HG03457 (cell line): ENCODE measurements at regions not wholly inside any gene's neighbourhood (a gene's known extent, or its start where the extent isn't known, plus 50 kb on each side); places are given as distances from the start of the nearest gene placed in this dataset.
"Not testable (repeated sequence)": the region's sequence is repeated elsewhere in the genome, so short reads cannot be mapped to it uniquely, and the experiment has no call there.

Experiments used
- ATAC-seq: cut with Tn5 transposase; IDR thresholded peaks from one replicate; pipeline ENCODE4 v1.9.1; 2021; ENCODE audit warnings: moderate number of reproducible peaks; ENCODE audit not compliant: unreplicated experiment

DNA sequence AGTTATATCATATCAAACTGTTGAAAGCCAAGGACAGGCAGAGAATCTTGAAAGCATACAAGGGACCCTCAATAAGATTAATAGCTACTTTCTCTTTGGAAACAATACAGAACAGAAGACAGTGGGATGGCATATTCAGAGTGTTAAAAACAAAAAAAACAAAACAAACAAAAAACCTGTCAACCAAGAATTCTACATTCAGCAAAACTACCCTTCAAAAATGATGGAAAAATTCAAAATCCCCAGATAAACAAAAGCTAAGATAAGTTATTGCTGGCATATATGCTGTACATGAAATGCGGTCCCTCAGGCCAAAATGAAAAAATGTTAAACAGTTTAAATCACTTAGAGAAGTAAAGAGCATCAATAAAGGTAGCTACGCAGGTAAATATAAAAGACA, 425.1 kb downstream of the ACTL7B start:
- no peak for ATAC-seq

DNA sequence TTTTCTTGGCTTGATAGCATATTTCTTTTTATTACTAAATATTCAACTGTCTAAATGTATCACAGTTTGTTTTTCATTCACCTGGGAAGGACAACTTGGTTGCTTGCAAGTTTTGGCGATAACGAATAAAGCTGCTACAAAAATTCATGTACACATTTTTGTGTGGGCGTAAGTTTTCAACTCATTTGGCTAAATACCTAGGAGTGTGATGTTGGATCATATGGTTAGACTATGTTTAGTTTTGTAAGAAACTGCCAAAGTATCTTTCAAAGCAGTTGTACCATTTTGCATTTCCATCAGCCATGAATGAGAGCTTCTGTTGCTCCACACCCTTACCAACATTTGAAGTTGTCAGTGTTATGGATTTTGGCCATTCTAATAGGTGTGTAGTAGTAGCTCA, 428.0 kb downstream of the ACTL7B start:
- no peak for ATAC-seq

DNA sequence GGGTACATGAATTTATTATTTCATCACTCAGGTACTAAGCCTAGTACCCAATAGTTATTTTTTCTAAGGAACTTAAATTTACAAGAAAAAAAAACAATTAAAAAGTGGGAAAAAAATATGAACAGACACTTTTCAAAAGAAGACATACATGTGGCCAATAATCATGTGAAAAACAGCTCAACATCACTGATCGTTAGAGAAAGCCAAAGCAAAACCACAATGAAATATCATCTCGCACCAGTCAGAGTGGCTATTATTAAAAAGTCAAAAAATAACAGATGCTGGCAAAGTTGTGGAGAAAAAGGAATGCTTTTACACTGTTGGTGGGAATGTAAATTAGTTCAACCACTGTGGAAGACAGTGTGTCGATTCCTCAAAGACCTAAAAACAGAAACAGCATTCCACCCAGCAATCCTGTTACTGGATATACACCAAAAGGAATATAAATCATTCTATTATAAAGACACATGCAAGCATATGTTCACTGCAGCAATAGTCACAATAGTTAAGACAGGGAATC, 429.3 kb downstream of the ACTL7B start:
- not testable (repeated sequence) for ATAC-seq

DNA sequence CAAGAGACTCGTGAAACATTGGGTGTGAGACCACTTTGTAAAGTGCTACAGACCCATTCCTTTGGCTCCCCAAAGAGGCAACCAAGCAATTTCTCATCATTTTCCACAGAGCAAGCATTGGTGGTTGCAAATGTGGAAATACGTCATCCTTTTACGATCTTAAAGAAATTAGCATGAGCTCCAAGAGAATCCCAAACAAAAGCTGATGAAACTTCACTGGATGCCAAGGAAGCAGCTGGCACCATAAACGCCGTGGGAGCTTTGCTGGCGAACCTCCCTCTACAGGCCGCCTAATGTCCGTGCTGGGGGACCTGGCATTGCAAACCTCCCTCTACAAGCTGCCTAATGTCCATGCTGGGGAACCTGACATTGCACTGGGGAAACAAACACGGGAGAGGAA, 432.4 kb downstream of the ACTL7B start:
- ATAC-seq = no peak

DNA sequence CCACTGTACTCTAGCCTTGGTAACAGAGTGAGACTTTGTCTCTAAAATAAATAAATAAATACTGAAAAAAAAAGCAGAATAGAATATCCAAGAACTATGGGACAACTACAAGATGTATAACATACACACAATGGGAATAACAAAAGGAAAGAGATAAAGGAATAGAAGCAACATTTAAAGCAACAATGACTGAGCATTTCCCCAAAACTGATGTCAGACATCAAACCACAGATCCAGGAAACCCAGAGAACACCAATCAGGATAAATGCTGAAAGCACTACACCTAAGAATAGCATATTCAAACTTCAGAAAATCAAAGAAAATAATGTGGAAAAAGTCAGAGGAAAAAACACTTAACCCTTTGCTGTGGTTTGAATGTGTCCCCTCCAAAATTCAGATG, 436.4 kb downstream of the ACTL7B start:
- ATAC-seq = no peak

DNA sequence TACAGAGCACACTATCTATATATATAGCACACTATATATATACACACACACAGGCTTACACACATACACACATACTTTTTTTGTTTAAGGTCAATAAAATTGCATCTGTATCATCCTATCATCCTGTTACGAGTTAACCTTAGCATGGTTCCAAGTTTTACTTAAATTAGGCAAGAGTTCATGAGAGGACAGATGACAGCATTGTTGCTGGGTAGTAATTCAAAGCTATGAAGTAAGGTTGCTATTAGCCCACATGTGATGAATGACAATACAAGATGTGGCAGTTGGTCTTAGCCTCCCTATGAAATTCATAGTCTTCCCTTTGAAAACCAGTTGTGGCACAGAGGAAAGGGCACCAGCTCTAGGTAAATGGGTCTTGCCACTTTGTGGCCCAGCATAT, 438.1 kb downstream of the ACTL7B start:
- no peak for ATAC-seq

DNA sequence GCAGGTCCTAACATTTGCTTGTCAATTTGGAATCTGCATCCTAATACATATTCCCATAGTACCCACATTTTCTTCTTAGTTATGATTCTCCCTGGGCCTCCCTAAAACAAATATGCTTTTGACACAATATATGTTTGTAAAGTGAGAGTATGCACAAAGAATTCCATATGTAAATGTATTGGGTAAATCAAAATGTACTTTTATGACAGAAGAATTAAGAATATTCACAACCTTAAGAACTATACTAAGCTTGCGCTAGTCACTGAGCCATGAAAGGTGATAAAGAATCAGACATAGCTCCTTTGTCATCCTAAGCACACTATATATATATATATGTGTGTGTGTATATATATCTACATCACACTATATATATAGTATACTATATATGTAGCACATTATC, 438.5 kb downstream of the ACTL7B start:
- ATAC-seq = no peak

DNA sequence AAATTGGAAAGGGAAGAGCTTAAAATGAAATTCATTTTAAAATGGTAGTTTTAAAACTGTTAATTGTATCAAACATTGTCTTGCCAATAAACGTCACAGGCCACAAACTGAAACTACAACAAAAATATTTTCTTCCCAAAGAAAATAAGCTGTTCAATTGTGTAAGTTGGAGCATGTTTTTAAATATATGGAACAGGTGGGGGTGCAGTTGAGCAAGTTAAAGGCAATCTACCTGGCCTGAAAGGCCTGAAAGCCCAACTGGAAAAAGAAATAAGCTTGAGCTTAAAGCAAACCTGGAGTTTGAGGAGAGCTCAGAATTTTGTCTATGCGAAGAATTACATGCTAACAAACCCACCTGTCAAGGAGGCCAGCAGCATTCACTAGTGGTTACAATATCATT, 439.5 kb downstream of the ACTL7B start:
- ATAC-seq = no peak

DNA sequence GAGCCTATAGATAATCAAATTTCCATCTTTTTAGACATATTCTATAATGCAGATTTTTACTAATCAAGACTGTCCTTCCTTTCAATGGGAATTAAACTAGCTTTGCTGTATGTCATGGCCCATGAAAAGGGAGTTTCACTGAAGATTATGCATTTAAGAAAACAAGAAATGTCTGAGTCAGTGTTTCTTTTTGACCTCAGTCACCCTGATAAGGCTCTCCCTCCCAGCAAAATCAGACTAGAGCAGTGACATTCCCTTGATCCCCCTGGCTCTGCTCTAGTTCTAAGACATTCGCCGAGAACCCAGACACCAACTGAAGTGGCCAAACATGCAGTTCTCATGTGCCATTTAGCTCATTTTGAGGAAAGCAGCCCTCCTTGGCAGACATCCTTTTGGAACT, 442.0 kb downstream of the ACTL7B start:
- ATAC-seq = no peak

DNA sequence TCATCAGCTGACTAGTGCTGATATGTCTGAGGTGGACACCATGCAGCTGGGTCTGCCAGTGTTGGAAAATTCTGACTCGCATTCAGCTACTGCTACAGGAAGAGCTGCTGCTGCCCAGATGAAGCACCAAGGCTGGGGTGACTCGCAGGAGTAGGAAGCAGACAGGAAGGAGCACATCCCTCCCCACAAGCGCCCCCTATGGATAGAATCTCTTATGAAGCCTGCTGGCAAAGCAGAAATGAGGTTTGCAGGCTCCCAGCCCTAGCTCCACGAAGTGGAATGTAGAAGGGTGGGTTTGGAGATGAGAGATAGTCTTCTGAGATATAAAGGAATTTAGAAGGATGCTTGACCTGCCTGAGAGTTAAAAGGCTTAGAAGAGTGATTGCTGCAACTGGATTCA, 443.0 kb downstream of the ACTL7B start:
- ATAC-seq = no peak

DNA sequence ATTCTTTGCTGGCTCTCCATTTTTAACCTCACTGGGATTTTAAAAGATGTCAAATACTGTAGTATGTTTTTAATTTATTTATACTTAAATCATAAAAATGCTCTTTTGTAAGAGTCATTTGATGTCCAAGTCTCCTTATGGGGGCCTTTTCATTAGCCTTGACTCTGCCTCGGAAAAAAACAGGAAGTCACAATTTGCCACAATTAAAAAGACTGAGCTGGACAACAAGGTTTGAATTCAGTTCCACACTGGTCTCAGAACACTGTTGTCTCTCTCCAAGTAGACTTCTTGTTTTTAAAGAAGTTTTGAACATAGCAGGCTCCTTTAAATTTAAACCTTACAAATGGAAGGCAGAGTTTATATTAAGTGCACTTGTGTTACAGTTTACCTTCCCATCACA, 444.2 kb downstream of the ACTL7B start:
- ATAC-seq = no peak

DNA sequence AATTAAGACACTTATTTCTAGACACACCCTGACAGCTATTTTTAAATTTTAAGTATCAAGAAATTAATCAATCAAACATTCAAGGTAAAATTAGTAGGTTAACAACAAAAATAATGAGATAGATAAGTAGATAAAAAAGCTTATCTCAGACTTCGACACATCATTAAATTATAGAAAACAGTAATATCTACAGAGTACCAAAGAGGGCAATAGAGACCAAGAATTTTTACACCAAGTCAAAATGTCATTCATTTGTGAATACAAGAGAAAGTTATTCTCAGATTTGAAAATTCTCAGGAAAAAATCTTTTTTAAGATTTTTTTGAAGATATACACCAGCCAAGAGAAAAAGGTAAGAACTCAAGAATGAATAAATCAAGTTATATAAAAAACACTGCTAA, 445.6 kb downstream of the ACTL7B start:
- ATAC-seq = no peak

DNA sequence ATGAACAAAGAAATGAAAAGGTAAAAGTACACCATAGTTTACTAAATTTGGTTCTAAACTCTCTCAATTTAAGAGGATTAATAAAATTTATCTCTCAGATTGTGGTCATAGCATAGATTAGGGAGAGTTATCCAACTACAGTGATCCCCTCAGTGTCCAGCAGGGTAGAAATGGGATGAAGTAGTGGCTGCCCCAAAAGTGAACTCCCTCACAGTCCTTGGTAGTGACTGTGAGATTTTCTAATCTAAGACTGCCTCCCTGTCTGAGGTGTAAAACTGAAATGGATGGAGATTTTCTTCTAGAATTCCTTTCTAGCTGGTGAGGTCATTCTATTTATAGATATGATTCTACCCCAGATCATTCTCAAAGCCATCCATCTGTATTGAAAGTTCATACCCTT, 455.5 kb downstream of the ACTL7B start:
- ATAC-seq = no peak

DNA sequence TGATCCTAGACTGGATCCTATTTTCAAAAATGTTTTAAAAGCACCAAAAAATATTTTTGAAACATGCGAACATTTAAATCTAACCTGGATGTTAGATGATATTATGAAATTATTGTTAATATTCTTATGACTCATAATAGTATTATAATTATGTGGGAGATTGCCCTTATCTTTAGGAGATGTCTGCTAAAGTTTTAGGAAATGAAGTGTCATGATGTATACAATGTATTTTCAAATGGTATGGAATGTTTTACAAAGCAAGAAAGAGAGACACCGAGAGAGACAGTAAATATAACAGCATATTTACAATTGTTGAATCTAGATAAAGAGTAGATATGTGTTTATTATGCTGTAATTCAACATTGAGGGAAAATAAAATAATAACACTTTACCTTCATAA, 455.9 kb downstream of the ACTL7B start:
- no peak for ATAC-seq

DNA sequence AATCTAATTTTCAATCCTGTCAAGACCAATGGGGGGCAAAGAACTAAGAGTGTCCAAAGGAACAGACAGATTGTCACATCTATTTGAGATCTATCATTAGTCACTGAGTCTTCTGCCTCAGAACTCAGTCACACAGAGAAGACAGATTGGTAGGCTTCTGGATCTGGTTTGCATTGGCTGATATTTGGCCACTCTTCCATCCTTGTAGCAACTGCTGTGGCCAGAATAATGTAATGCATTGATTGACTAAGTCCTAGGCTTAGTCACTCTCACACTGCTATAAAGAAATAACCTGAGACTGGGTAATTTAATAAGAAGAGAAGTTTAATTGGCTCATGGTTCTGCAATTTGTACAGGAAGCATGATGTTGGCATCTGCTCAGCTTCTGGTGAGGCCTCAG, 458.5 kb downstream of the ACTL7B start:
- no peak for ATAC-seq

DNA sequence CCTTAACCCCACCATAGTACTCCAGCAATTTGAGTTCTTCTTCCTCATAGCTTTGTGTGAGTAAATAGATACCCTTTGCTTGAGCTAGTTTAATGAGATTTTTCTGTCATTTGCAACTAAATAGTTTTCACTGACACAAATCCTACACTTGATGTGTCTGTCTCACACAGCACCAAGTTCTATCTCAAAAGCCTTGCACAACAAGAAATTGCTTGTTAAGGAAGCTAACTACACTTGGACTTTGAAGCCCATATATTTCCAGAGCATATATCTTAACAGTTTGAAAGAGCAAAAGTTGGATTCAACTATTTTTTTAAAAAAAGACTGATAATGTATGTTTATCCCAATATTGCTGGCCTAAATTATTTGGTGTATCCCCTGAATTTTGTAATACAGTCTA, 459.2 kb downstream of the ACTL7B start:
- no peak for ATAC-seq

DNA sequence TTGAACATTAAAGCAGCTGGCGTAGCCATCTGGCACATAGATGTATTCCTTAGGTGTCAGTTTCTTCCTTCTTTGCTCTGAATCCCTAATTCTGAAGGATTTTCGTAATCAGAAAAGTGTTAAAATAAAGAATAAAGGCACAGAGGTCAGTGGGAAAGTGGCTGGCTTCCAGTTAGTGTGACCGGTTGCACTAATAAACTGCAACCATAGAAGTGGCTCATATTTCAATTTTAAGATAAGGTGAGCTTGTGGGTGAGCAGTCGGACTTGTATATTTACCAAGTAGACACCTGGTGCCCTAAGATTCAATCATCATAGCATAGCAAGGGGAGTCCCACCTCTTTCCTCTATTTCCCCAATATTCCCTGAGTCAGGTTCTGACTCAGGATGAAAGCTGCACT, 459.6 kb downstream of the ACTL7B start:
- no peak for ATAC-seq

DNA sequence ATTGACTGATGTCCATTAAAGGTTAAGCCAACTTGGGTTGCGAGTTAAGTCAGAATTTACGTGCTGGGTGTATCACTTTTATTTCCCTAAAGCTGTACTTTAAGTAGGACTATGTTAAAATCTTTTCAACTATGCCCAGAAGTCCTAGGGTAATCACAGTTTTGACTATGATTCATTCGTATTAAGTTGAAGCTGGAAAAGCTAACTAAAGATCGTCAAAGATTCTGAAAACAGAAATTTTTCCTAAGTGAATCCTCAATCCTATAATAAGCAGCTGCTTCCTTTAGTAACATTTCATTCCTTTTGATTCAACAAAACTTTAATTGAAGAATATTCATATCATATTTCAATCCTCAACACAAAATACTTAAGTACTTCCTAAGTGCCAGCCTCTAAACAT, 460.4 kb downstream of the ACTL7B start:
- no peak for ATAC-seq

DNA sequence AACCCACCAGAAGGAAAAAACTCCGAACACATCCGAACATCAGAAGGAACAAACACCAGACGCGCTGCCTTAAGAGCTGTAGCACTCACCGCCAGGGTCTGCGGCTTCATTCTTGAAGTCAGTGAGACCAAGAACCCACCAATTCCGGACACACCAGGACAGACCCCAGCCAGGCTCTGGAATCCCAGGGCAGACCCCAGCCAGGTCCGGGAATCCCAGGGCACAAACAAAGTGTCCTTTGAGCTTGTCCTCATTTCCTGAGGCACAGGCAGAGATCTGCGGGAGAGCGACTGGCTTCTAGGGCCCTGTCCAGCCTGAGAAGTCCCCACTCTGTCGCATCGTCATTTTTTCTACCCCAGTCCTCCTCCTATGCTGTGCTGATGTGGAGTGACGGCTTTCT, 461.1 kb downstream of the ACTL7B start:
- no peak for ATAC-seq

DNA sequence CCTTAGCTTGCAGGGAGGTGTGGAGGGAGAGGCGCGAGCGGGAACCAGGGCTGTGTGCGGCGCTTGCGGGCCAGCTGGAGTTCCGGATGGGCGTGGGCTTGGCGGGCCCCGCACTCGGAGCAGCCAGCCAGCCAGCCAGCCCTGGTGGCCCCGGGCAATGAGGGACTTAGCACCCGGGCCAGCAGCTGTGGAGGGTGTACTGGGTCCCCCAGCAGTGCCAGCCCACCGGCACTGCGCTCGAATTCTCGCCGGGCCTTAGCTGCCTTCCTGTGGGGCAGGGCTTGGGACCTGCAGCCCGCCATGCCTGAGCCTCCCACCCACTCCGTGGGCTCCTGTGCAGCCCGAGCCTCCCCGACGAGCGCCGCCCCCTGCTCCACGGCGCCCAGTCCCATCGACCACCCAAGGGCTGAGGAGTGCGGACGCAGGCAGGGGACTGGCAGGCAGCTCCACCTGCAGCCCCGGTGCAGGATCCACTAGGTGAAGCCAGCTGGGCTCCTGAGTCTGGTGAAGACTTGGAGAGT, 462.2 kb downstream of the ACTL7B start:
- ATAC-seq = not testable (repeated sequence)

DNA sequence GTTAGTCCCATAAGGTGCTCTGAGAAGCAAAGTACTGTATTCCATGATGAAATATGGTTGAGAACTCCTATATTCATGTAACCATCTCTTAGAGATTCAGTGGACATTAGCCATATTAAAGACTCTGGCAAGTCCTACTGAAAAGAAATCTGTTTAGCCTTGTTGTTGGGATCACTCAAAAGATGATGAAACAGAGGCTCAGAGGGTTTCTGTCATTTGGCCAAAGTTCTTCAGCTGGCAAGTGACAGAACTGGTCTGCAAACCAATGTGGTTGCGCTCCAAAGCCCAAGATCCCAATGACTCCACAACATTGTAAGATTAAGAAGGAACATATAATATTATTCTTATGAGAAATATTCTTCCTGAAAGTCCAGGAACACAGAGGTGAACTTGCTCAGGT, 462.9 kb downstream of the ACTL7B start:
- ATAC-seq = no peak

DNA sequence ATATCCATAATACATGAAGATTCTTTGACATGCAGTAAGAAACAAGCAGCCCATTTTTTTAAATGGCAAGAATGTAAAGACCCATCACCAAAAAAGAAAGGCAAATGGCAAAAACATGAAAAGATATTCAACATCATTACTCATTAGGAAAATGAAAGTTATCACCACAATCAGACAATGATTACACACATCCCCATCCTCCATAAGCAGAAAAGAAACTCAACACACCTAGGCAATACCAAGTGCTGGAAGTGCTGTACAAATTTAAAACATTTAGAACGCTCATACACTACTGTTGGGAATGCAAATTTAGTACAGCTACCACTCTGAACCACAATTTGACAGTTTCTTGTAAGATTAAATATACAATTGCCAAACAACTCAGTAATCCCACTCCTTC, 466.7 kb downstream of the ACTL7B start:
- ATAC-seq = peak; percentile 90

DNA sequence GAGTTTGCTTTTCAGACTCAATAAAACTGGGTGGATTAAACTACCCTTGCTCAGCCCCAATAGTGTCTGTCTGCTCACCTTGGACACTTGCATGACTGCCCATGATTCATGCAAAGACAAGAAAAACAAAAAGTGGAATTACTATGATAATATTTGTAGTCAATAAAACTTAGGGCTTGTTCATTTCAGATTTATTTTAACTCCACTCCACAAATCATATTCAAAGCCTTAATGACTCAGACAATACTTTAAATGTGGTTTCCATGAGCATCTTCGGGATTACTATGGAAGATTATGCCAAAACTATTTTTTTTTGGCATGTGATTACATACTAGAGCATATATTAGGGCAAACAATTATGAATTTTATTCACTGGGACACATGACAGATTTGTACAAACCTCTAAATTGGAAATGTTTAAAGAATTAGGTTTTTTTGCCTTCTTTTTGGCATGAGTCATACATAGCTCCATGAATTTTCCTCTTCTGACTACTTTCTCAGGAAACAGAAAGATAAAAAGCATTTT, 468.9 kb downstream of the ACTL7B start:
- ATAC-seq = no peak
